A549 (cell line): ENCODE measurements at regions not wholly inside any gene's neighbourhood (a gene's known extent, or its start where the extent isn't known, plus 50 kb on each side); places are given as distances from the start of the nearest gene placed in this dataset.

Experiments used
- ATOH8 ChIP-seq: fragments of 250-450 bp; sonication (Bioruptor Pico); IDR thresholded peaks from 2 replicates; pipeline ENCODE4 v1.5.0; 2020; ENCODE audit warnings: low read depth, mild to moderate bottlenecking, moderate library complexity
- BHLHE40 ChIP-seq: IDR thresholded peaks from 2 replicates; pipeline ENCODE4 v1.6.1; 2012; ENCODE audit warnings: low read depth, low read length, inconsistent platforms
- CHD2 ChIP-seq: fragments of 150-350 bp; IDR thresholded peaks from 2 replicates; pipeline ENCODE4 v1.6.1; 2014; ENCODE audit warnings: low read length; ENCODE audit not compliant: partially characterized antibody
- CTCF ChIP-seq: fragments of >200 bp; sonication (Bioruptor Twin); formaldehyde crosslinking; IDR thresholded peaks from 3 replicates; pipeline ENCODE4 v1.5.1; 2016
- KDM5A ChIP-seq: fragments of 200-600 bp; sonication (generic); IDR thresholded peaks from 2 replicates; pipeline ENCODE4 v1.6.1; 2016; ENCODE audit warnings: antibody characterized with exemption, mild to moderate bottlenecking
- MAFK ChIP-seq: fragments of 450-650 bp; IDR thresholded peaks from 2 replicates; pipeline ENCODE4 v1.6.1; 2014; ENCODE audit not compliant: partially characterized antibody
- MYC ChIP-seq: IDR thresholded peaks from 2 replicates; pipeline ENCODE4 v1.6.1; 2012; ENCODE audit warnings: mild to moderate bottlenecking, inconsistent platforms, low read length, improper control_type of control experiment, borderline replicate concordance
- RAD21 ChIP-seq, 2 experiments: fragments of >200 bp in 1 of 2; sonication (Bioruptor Twin) in 1 of 2; formaldehyde crosslinking in 1 of 2; IDR thresholded peaks in 1 of 2; conservative IDR thresholded peaks in 1 of 2; 2 replicates in 1 of 2; 3 replicates in 1 of 2; pipeline ENCODE4 v1.6.1; 2012 to 2018; ENCODE audit warnings: inconsistent platforms in 1 of 2
- REST ChIP-seq: fragments of 200-600 bp; sonication (generic); IDR thresholded peaks from 2 replicates; pipeline ENCODE4 v1.6.1; 2016; ENCODE audit warnings: antibody characterized with exemption, mild to moderate bottlenecking, moderate library complexity
- SMC3 ChIP-seq: fragments of >200 bp; sonication (Bioruptor Twin); formaldehyde crosslinking; IDR thresholded peaks from 3 replicates; pipeline ENCODE4 v1.6.1; 2018; ENCODE audit warnings: inconsistent platforms
- USF2 ChIP-seq: fragments of 450-650 bp; IDR thresholded peaks from 2 replicates; pipeline ENCODE4 v1.6.1; 2014; ENCODE audit warnings: antibody characterized with exemption

- no peak for TF ChIP-seq ATOH8 (CRISPR knock-in tag)
- no peak for TF ChIP-seq CTCF
- TF ChIP-seq USF2 = no peak
- no peak for TF ChIP-seq MAFK
- no peak for TF ChIP-seq BHLHE40
- no peak for TF ChIP-seq SMC3
- no peak for TF ChIP-seq RAD21 (conservative IDR thresholded peaks at IDR 0.05 in 1 of 2, IDR thresholded peaks at IDR 0.05 in 1 of 2)
- TF ChIP-seq CHD2 = no peak
- no peak for TF ChIP-seq KDM5A
- TF ChIP-seq REST = no peak
- no peak for TF ChIP-seq MYC
These were observed 405.9 kb downstream of the NXPE2 start for GRCh38 chr11:115084231-115084630.
